AG09309 (cell line): ENCODE measurements at regions not wholly inside any gene's neighbourhood (a gene's known extent, or its start where the extent isn't known, plus 50 kb on each side); places are given as distances from the start of the nearest gene placed in this dataset.

ENCODE experiments used
- DNase-seq: peaks from one replicate; pipeline ENCODE4 v3.0.0-alpha.2; 2010; ENCODE audit warnings: low read depth
- H3K4me3 ChIP-seq: 2 replicates; pipeline ENCODE4 v1.5.1; 2011; ENCODE audit warnings: mild to moderate bottlenecking, low read depth, low read length, moderate library complexity; ENCODE audit not compliant: control insufficient read depth
- CTCF ChIP-seq: IDR thresholded peaks from 2 replicates; pipeline ENCODE4 v1.5.1; 2011; ENCODE audit warnings: mild to moderate bottlenecking, low read depth, low read length, inconsistent platforms; ENCODE audit not compliant: insufficient read depth, control insufficient read depth; ENCODE audit errors: missing control alignments

GRCh38 chr14:100983710-100984109 lies 80.2 kb upstream of the RTL1 start:
- H3K4me3 ChIP-seq, result no peak overlapping the region
- no peak for TF ChIP-seq CTCF
- DNase-seq, result no peak

GRCh38 chr14:100988011-100988410 lies 84.5 kb upstream of the RTL1 start:
- H3K4me3 ChIP-seq, result no peak overlapping the region
- TF ChIP-seq CTCF, result no peak
- DNase-seq, result no peak

- no peak for DNase-seq
- TF ChIP-seq CTCF, result no peak
- no peak overlapping the region for H3K4me3 ChIP-seq
Measured at GRCh38 chr14:100988411-100988900, 84.9 kb upstream of the RTL1 start.

GRCh38 chr14:100988956-100989355 lies 85.4 kb upstream of the RTL1 start:
- TF ChIP-seq CTCF, result no peak
- no peak for DNase-seq
- H3K4me3 ChIP-seq, result no peak overlapping the region

- no peak overlapping the region for H3K4me3 ChIP-seq
- DNase-seq, result no peak
- no peak for TF ChIP-seq CTCF
Measured at GRCh38 chr14:100989924-100990323, 86.4 kb upstream of the RTL1 start.

GRCh38 chr14:100994082-100994481 lies 90.6 kb upstream of the RTL1 start:
- DNase-seq, result no peak
- H3K4me3 ChIP-seq, result no peak overlapping the region
- TF ChIP-seq CTCF, result no peak
